Anterior cingulate cortex (tissue), 58 donors: ENCODE measurements at regions not wholly inside any gene's neighbourhood (a gene's known extent, or its start where the extent isn't known, plus 50 kb on each side); places are given as distances from the start of the nearest gene placed in this dataset.
A peak's percentile ranks its signal among the peaks of the same experiment; 100 is the strongest.

Experiments used
- DNase-seq, 58 donors: peaks; one replicate each; lab custom pipeline; 2025; lab: John Stamatoyannopoulos, UW

DNA sequence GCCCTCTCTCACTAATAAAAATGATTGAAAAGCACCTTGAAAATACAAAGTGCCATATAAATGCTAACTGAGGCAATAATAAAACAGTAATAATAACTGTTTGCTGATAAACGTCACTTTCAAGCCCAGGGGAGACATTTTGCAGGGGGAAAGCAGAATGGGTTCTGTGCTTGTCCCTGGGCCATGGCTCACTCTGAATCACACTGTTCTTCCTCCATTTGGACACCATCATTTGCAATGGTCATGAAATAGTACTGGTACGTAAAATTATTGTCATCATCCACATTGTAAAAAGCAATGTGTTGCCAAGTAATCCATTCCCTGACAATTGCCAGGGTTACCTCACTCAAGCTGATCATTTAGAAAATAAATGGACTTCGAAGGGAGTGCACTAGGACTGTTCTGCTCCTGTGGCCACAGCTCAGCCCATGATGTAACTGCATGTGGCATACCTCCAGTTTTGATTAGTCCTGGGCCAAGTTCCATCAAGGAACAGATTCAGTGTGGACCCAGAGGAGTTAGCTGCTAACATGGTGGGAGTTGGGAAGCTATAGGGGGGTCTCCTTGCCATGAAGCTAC is 508.8 kb upstream of the CELF4 start:
- no peak for DNase-seq

DNA sequence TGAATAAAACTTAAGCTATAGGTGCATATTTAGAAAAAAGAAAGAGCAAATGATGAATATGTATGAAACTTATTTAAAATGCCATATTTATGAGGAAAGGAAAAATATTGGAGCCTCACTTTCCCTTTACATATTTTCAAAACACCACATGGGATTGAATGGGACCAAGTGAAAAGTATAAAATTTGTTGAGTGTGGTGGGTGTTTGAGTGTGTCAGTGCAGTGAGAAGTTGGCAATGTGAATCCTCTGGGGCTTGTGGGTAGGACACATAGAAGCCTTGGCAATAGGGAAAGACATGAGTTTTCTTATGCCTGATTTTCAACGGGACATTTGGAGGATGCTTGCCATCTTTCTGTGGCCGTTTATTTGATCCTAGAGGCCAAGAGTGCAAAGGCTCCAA is 502.2 kb upstream of the CELF4 start:
- DNase-seq = peak in 1 of 58 donors; percentile 3

- no peak for DNase-seq
Measured at GRCh38 chr18:38067086-38067485, 501.5 kb upstream of the CELF4 start.

DNA sequence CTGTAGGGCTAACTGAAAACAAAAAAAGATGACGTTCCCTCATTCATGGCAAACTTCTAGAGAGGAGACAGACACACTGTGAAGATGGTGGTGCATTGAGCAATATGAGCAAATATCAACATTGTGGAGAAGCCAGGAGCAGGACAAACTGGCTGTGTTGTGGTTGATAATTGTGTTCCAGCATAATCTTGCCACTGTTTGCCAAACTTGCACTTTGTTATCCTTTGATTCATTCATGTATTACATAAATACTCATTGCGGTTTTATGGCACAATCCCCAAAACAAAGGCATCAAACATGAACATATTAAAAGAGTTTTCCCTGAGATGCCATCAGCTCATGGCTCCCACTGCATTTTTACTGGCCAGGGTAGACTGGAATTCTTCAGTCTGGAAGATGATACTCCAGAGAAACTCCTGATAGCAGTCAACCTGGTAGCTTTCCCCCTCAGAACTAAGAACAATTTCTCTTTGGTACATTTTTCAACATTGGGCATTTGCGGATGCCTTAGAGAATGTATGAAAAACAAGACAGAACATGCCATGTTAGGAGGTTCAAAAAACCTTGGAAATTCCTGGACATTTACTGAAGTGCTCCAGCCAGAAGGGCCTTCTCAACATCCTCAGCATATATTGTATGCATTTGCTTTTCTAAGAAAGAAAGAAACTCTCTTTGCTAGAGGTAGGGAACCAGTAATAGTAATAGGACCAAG is 487.4 kb upstream of the CELF4 start:
- DNase-seq = no peak

DNA sequence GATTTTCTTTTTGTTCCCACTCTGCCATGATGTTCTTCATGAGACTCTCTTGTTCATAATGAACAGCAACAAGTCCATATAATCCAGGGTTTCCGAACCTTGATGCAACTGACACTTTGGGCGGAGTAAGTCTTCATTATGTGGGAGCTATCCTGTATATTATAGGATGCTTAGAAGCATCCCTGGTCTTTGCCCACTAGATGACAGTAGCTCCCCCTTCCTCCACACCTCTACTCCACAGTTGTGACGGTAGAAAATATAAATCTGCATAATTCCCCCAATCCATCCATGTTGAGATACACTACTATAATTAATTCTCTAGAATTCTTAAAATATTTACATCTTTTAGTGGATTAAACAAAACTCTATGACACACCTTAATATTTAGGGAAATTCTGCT is 482.2 kb upstream of the CELF4 start:
- no peak for DNase-seq

- no peak for DNase-seq
Measured at GRCh38 chr18:38046651-38047050, 481.1 kb upstream of the CELF4 start.

- no peak for DNase-seq
Measured at GRCh38 chr18:38045845-38046244, 480.2 kb upstream of the CELF4 start.

- no peak for DNase-seq
Measured at GRCh38 chr18:38042211-38042890, 476.8 kb upstream of the CELF4 start.

DNA sequence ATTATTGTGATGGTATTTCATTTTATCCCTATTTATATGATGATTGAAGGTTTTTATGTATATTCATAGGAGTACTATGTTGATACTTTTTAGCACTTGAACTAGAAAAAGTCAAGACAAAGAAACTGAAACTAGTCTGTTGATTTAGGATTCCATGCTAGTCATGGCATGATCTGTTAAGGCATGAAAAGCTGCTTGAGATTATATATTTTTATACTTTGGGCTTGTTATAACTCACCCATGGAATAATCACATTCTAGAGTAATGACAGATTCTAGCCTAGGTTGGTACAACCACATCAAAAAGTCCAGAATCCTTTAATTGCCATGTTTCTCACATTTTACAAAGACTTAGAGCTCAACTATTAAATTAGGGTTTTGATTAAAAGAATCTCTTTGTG is 472.6 kb upstream of the CELF4 start:
- no peak for DNase-seq

DNA sequence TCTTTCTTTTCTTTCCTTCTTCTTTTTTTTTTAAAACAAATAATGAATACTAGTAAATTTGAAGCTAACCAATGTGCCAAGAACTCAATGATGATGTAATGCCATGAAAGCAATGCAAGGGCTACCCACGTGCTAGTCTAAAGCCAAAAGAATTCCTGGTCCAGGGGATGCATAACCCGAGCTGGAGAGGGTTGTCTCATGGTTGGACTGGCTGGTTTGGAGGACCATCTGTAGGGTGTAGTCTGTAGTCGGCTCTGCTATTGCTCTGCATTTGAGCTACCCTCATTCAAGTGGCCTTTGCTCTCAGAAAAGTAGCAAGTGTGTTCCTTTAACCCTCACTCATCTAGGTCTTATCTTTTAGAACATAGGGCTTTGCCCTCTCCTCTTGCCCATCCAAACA is 469.6 kb upstream of the CELF4 start:
- DNase-seq = no peak

- no peak for DNase-seq
Measured at GRCh38 chr18:38033282-38033681, 467.7 kb upstream of the CELF4 start.

DNA sequence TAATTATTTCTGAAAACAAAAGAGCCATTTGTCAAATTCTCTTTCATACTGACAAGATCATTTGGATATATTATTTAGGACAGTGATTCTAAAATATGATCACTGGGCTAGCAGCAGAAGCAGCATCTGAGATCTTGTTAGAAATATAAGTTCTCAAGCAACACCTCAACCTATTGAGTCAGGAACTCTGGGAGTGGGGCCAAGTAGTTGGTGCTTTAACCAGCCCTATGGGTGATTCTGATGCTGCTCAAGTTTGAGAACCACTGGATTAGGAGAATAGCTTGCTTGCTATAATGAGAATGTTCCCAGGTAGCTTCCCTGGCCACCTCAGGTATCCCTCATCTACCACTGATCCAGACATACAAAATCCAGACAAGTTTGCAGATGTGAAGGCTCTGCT is 466.9 kb upstream of the CELF4 start:
- no peak for DNase-seq

- DNase-seq = no peak
Measured at GRCh38 chr18:38028946-38029345, 463.3 kb upstream of the CELF4 start.

- DNase-seq = no peak
Measured at GRCh38 chr18:38025433-38026038, 459.9 kb upstream of the CELF4 start.

- DNase-seq = no peak
Measured at GRCh38 chr18:38023871-38024270, 458.3 kb upstream of the CELF4 start.

DNA sequence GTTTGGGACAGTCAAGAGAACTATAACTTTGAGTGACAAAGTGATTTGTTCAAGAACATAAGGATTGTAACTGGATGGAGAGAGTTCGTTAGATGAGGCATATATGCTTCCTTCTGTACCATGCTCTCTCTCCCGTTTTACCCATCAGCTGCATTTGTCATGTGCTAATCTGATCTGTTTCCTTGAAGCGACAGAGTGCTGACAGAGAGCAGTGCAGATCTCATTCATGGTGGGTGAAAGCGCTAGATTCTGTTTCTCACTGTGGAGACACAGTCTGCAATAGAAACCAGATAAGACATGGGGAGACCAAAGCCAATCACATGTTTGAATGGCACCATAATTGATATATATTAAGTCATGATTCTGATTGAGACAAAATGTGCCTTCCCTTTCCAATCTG is 456.6 kb upstream of the CELF4 start:
- no peak for DNase-seq

GRCh38 chr18:38019292-38019691 is 453.7 kb upstream of the CELF4 start:
- DNase-seq = no peak

DNA sequence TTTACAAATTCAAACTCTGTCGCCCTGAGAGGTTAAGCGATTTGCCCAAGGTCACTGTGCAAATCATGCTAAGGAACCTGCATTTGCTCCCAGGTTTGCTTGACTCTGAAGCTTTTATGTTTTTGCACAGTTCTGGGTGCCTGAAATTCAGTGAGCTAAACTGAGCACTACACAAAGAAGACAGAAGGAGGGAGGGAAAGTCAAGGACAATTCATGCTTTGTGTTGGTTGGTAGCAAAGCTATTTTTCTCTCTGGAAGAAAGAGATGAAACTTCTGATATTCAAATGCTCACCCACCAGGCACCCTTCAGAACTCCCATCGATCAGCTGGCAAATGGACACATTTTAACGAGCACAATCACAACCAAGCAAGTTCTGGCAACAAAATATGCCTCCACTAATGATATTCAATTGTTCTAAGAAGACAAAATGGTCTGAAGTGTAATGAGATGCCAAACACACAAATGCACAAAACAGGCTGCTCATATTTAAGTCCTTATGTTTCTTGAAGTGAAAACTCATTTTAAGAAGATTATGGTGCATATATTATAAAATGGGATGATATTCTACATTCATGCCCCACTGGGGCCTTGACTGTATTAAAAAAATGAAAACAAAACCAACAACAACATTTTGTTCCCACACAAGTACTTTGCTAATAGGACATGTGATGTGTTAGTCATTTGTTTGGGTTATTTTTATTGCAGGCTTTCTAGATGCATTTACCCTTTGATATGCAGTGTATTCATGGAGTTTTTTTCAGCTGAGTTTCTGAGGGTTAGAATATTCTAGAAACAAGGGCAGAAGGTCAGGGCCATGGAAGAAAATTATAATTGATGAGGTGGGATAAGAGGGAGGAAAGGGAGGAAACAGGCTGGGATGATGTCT is 445.6 kb upstream of the CELF4 start:
- peak in 5 of 58 donors; percentile 2 to 21 (median 5) for DNase-seq

DNA sequence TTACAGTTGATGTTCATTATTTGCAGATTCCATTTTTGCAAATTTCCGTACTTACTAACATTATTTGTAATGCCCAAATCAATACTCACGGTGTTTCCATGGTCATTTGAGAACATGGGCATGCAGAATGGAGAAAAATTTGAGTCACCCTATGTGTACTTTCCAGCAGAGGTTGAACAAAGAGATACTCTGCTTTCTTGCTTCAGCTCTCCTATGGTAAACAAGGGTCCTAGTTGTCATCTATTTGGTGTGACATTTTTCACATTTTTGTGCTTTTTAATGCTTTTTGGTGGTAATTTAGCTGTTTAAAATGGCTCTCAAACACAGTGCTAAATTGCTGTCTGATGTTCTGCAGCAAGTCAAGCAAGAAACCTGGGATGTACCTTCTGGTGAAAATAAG is 444.4 kb upstream of the CELF4 start:
- no peak for DNase-seq

GRCh38 chr18:38009320-38009719 is 443.7 kb upstream of the CELF4 start:
- DNase-seq = no peak
